CD8-positive, alpha-beta memory T cell (primary cell): ENCODE measurements at regions not wholly inside any gene's neighbourhood (a gene's known extent, or its start where the extent isn't known, plus 50 kb on each side); places are given as distances from the start of the nearest gene placed in this dataset.

Source experiments
- CTCF ChIA-PET: fragments of 350-600 bp; sonication (Branson Sonifier 250); formaldehyde crosslinking; loops from one replicate; lab custom pipeline; 2021; ENCODE audit warnings: antibody characterized with exemption; lab: Charles Lee
- POLR2A ChIA-PET: fragments of 350-600 bp; sonication (Branson Sonifier 250); formaldehyde crosslinking; loops from one replicate; lab custom pipeline; 2021; ENCODE audit warnings: antibody characterized with exemption; lab: Charles Lee
- DNase-seq, 5 donors: peaks; one replicate each; pipeline versions ENCODE4 v3.0.0 to v3.0.0-alpha.2; 2020 to 2022; ENCODE audit warnings: mixed read lengths in 1 of 5
- H3K27ac ChIP-seq: one replicate; pipeline ENCODE4 v1.7.0; 2013; ENCODE audit warnings: low read depth, mild to moderate bottlenecking, low read length, moderate library complexity
- H3K27me3 ChIP-seq: 2 replicates; pipeline ENCODE4 v1.7.0; 2013; ENCODE audit warnings: low read length, mild to moderate bottlenecking; ENCODE audit not compliant: insufficient read depth, poor library complexity, severe bottlenecking
- H3K36me3 ChIP-seq: 2 replicates; pipeline ENCODE4 v1.7.0; 2013; ENCODE audit warnings: mild to moderate bottlenecking, low read length, moderate library complexity; ENCODE audit not compliant: insufficient read depth
- H3K4me1 ChIP-seq: 2 replicates; pipeline ENCODE4 v1.7.0; 2013; ENCODE audit warnings: mild to moderate bottlenecking, low read length, moderate library complexity; ENCODE audit not compliant: insufficient read depth
- H3K4me3 ChIP-seq: 2 replicates; pipeline ENCODE4 v1.7.0; 2013; ENCODE audit warnings: mild to moderate bottlenecking, low read length
- H3K9me3 ChIP-seq: 2 replicates; pipeline ENCODE4 v1.7.0; 2013; ENCODE audit warnings: mild to moderate bottlenecking, low read length
- H3K27ac Mint-ChIP-seq, 8 donors: one replicate each; pipeline ENCODE4 v1.8.0; 2020 to 2021; ENCODE audit warnings: mixed read lengths in 8 of 8, mild to moderate bottlenecking in 6 of 8, inconsistent platforms in 3 of 8, moderate library complexity in 3 of 8
- H3K27me3 Mint-ChIP-seq, 2 donors: one replicate each; pipeline ENCODE4 v1.8.0; 2020 to 2021; ENCODE audit warnings: mixed read lengths in 2 of 2, mild to moderate bottlenecking in 1 of 2, moderate library complexity in 1 of 2
- H3K36me3 Mint-ChIP-seq, 3 donors: one replicate each; pipeline ENCODE4 v1.8.0; 2020 to 2021; ENCODE audit warnings: mixed read lengths in 3 of 3, inconsistent platforms in 1 of 3, mild to moderate bottlenecking in 1 of 3
- H3K4me1 Mint-ChIP-seq, 3 donors: one replicate each; pipeline ENCODE4 v1.8.0; 2020 to 2021; ENCODE audit warnings: mixed read lengths in 3 of 3, inconsistent platforms in 1 of 3, mild to moderate bottlenecking in 1 of 3
- H3K4me3 Mint-ChIP-seq, 7 donors: one replicate each; pipeline ENCODE4 v1.8.0; 2020 to 2021; ENCODE audit warnings: mixed read lengths in 7 of 7, mild to moderate bottlenecking in 6 of 7, moderate library complexity in 4 of 7, inconsistent platforms in 2 of 7
- H3K9me3 Mint-ChIP-seq, 5 donors: one replicate each; pipeline ENCODE4 v1.8.0; 2020 to 2022; ENCODE audit warnings: mixed read lengths in 5 of 5, mild to moderate bottlenecking in 3 of 5, moderate library complexity in 2 of 5, inconsistent platforms in 1 of 5

- Mint-ChIP-seq H3K27ac (no peak overlapping the region), H3K4me1 (no peaks in the 10 kb centered on the region), H3K27me3 (no peaks in the 10 kb centered on the region), H3K4me3 (no peak overlapping the region), H3K36me3 (no peaks in the 10 kb centered on the region), H3K9me3 (peaks cover 0 to 32% (median 12%) of the 10 kb centered on the region in 5 donors)
- ChIA-PET POLR2A (no interaction called here), CTCF (interaction anchor here (1.0 kb wide), 1 partner anchor 12 kb away, joined by 3 read pairs; no protein-coding TSS in a partner anchor)
- Histone ChIP-seq H3K27ac (no peak overlapping the region), H3K27me3 (no peaks in the 10 kb centered on the region), H3K9me3 (no peaks in the 10 kb centered on the region), H3K4me3 (no peak overlapping the region), H3K36me3 (no peaks in the 10 kb centered on the region), H3K4me1 (no peaks in the 10 kb centered on the region)
- no peak for DNase-seq
Observed at GRCh38 chr3:21839176-21839575, 88.2 kb upstream of the ZNF385D start.

DNA sequence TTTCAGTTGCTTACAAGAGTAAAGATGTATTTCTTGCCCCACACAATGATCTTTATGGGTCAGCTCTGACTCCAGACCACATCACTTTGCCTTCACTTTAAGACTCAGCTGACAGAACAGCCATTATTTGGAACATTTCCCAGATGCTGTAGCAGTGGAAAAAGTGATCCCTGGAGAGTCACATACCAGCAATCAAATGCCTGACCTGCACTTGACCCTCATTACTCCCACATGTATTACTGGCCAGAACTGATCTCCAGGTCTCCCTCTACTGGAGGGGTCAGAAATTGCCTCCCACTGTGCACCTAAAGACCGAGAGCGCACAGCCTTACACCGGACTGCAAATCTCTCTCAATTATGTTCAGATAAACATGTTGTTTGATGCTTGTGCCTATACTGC is 88.6 kb upstream of the ZNF385D start:
- Histone ChIP-seq H3K4me1 (no peaks in the 10 kb centered on the region), H3K27me3 (no peaks in the 10 kb centered on the region), H3K4me3 (no peak overlapping the region), H3K36me3 (no peaks in the 10 kb centered on the region), H3K27ac (no peak overlapping the region), H3K9me3 (no peaks in the 10 kb centered on the region)
- H3K36me3 Mint-ChIP-seq, result no peaks in the 10 kb centered on the region
- no peaks in the 10 kb centered on the region for H3K4me1 Mint-ChIP-seq
- H3K4me3 Mint-ChIP-seq, result no peak overlapping the region
- ChIA-PET POLR2A (no interaction called here), CTCF (interaction anchor here (1.0 kb wide), 1 partner anchor 13 kb away, joined by 3 read pairs; no protein-coding TSS in a partner anchor)
- no peak overlapping the region for H3K27ac Mint-ChIP-seq
- no peak for DNase-seq
- peaks cover 0 to 32% (median 12%) of the 10 kb centered on the region in 5 donors for H3K9me3 Mint-ChIP-seq
- H3K27me3 Mint-ChIP-seq, result no peaks in the 10 kb centered on the region

DNA sequence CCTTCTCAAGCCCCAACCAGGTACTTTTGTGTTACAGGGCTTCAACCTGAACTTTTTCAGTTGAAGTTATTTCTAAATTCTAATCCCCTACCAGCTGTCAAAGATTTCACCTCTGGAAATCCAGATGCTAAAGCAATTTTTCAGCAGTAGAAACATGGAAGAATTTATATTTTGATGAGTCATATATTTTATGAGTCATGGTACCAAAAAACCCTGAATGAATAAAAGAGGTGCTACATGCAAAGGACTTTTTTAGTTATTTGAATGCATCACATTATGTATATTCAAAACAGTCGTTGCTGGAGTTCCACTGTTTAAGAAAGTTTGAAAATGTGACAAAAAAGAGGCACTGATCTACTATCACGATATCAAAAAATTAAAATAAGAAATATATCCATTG is 96.0 kb upstream of the ZNF385D start:
- DNase-seq, result no peak
- H3K27ac ChIP-seq, result no peak overlapping the region
- no peaks in the 10 kb centered on the region for H3K4me1 ChIP-seq
- H3K27me3 ChIP-seq, result no peaks in the 10 kb centered on the region
- CTCF ChIA-PET, result no interaction called here
- H3K9me3 ChIP-seq, result no peaks in the 10 kb centered on the region
- Mint-ChIP-seq H3K4me3 (no peak overlapping the region), H3K36me3 (no peaks in the 10 kb centered on the region), H3K4me1 (no peaks in the 10 kb centered on the region), H3K27ac (no peak overlapping the region), H3K27me3 (no peaks in the 10 kb centered on the region), H3K9me3 (peaks cover 3 to 23% (median 11%) of the 10 kb centered on the region in 5 donors)
- POLR2A ChIA-PET, result no interaction called here
- no peaks in the 10 kb centered on the region for H3K36me3 ChIP-seq
- H3K4me3 ChIP-seq, result no peak overlapping the region

GRCh38 chr3:21859124-21860081 is 108.4 kb upstream of the ZNF385D start:
- H3K27ac ChIP-seq, result no peak overlapping the region
- no peaks in the 10 kb centered on the region for H3K27me3 ChIP-seq
- CTCF ChIA-PET, result no interaction called here
- POLR2A ChIA-PET, result no interaction called here
- Mint-ChIP-seq H3K4me3 (no peak overlapping the region), H3K9me3 (peaks cover 6 to 33% (median 11%) of the 10 kb centered on the region in 5 donors), H3K27me3 (no peaks in the 10 kb centered on the region), H3K36me3 (peaks cover 0 to 2% (median 0%) of the 10 kb centered on the region in 3 donors), H3K27ac (no peak overlapping the region), H3K4me1 (no peaks in the 10 kb centered on the region)
- no peaks in the 10 kb centered on the region for H3K4me1 ChIP-seq
- H3K9me3 ChIP-seq, result no peaks in the 10 kb centered on the region
- no peak overlapping the region for H3K4me3 ChIP-seq
- DNase-seq, result no peak
- no peaks in the 10 kb centered on the region for H3K36me3 ChIP-seq

- Mint-ChIP-seq H3K36me3 (peaks cover 0 to 2% (median 0%) of the 10 kb centered on the region in 3 donors), H3K4me1 (no peaks in the 10 kb centered on the region), H3K27me3 (no peaks in the 10 kb centered on the region), H3K4me3 (no peak overlapping the region), H3K9me3 (peaks cover 6 to 38% (median 11%) of the 10 kb centered on the region in 5 donors), H3K27ac (no peak overlapping the region)
- Histone ChIP-seq H3K36me3 (no peaks in the 10 kb centered on the region), H3K4me3 (no peak overlapping the region), H3K9me3 (no peaks in the 10 kb centered on the region), H3K4me1 (no peaks in the 10 kb centered on the region), H3K27me3 (no peaks in the 10 kb centered on the region), H3K27ac (no peak overlapping the region)
- ChIA-PET POLR2A (no interaction called here), CTCF (no interaction called here)
- DNase-seq, result no peak
Observed at GRCh38 chr3:21860082-21860475, 109.1 kb upstream of the ZNF385D start.

- Histone ChIP-seq H3K36me3 (no peaks in the 10 kb centered on the region), H3K27me3 (no peaks in the 10 kb centered on the region), H3K4me3 (no peak overlapping the region), H3K27ac (no peak overlapping the region), H3K4me1 (no peaks in the 10 kb centered on the region), H3K9me3 (no peaks in the 10 kb centered on the region)
- H3K27ac Mint-ChIP-seq, result no peak overlapping the region
- peaks cover 6 to 41% (median 13%) of the 10 kb centered on the region in 5 donors for H3K9me3 Mint-ChIP-seq
- H3K27me3 Mint-ChIP-seq, result no peaks in the 10 kb centered on the region
- H3K4me3 Mint-ChIP-seq, result no peak overlapping the region
- ChIA-PET POLR2A (no interaction called here), CTCF (no interaction called here)
- H3K4me1 Mint-ChIP-seq, result no peaks in the 10 kb centered on the region
- no peak for DNase-seq
- peaks cover 0 to 2% (median 0%) of the 10 kb centered on the region in 3 donors for H3K36me3 Mint-ChIP-seq
Observed at GRCh38 chr3:21860657-21861056, 109.6 kb upstream of the ZNF385D start.

GRCh38 chr3:21876782-21877181 is 125.8 kb upstream of the ZNF385D start:
- no peaks in the 10 kb centered on the region for H3K27me3 ChIP-seq
- H3K4me1 ChIP-seq, result no peaks in the 10 kb centered on the region
- no peaks in the 10 kb centered on the region for H3K36me3 ChIP-seq
- ChIA-PET CTCF (no interaction called here), POLR2A (no interaction called here)
- no peak overlapping the region for H3K4me3 ChIP-seq
- Mint-ChIP-seq H3K27me3 (no peaks in the 10 kb centered on the region), H3K4me3 (no peak overlapping the region), H3K36me3 (no peaks in the 10 kb centered on the region), H3K27ac (no peak overlapping the region), H3K9me3 (peaks cover 3 to 35% (median 12%) of the 10 kb centered on the region in 5 donors), H3K4me1 (no peaks in the 10 kb centered on the region)
- no peak for DNase-seq
- no peaks in the 10 kb centered on the region for H3K9me3 ChIP-seq
- H3K27ac ChIP-seq, result no peak overlapping the region

DNA sequence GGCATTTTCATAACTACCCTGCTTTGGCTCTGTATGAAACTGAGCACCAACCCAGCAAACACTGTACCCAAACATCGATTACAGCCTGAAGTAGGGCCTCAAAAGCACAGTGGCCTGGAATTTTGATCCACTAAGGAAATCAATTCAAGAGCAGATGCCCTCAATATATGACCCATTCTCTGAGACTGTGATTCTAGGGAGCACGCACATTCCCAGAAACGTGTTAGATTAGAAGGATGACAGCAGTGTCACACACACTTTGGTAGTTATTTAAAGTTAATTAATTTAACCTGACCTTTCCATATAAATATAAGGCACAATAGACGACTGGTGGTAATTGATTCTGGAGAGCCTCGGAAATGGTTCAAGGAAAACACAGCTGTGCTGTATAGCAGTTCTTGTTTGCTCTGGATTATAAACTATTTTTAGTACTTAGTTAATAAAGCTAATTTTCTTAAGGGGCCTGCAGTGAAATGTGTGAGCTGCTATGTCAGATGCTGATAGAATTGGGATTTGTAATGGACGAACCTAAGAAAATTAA is 126.3 kb upstream of the ZNF385D start:
- H3K27ac ChIP-seq, result no peak overlapping the region
- no peaks in the 10 kb centered on the region for H3K36me3 ChIP-seq
- H3K27ac Mint-ChIP-seq, result no peak overlapping the region
- H3K9me3 ChIP-seq, result no peaks in the 10 kb centered on the region
- no peaks in the 10 kb centered on the region for H3K4me1 ChIP-seq
- H3K4me3 Mint-ChIP-seq, result no peak overlapping the region
- H3K4me1 Mint-ChIP-seq, result no peaks in the 10 kb centered on the region
- peaks cover 3 to 35% (median 12%) of the 10 kb centered on the region in 5 donors for H3K9me3 Mint-ChIP-seq
- no peak overlapping the region for H3K4me3 ChIP-seq
- DNase-seq, result no peak
- no peaks in the 10 kb centered on the region for H3K27me3 ChIP-seq
- ChIA-PET CTCF (no interaction called here), POLR2A (no interaction called here)
- H3K27me3 Mint-ChIP-seq, result no peaks in the 10 kb centered on the region
- H3K36me3 Mint-ChIP-seq, result no peaks in the 10 kb centered on the region
